MCF 10A (cell line): ENCODE measurements at regions not wholly inside any gene's neighbourhood (a gene's known extent, or its start where the extent isn't known, plus 50 kb on each side); places are given as distances from the start of the nearest gene placed in this dataset.
"Not testable (repeated sequence)": the region's sequence is repeated elsewhere in the genome, so short reads cannot be mapped to it uniquely, and the experiment has no call there.

ENCODE experiments used
- BruUV-seq: library from RNA; stranded (reverse); fragments of 400-500 nt; replicated peaks from 2 replicates; lab custom pipeline; 2021; lab: Mats Ljungman, UMichigan
- CTCF ChIA-PET: fragments of 300-600 bp; sonication (Branson Sonifier 250); formaldehyde crosslinking; extraction: SDS; loops from one replicate; lab custom pipeline; 2021; ENCODE audit warnings: antibody characterized with exemption, inconsistent platforms; lab: Yijun Ruan, JAX
- POLR2A ChIA-PET: fragments of 300-600, 350-650 bp; sonication (Branson Sonifier 250); formaldehyde crosslinking; extraction: SDS; loops from one replicate; lab custom pipeline; 2020; ENCODE audit warnings: antibody characterized with exemption, inconsistent platforms; lab: Yijun Ruan, JAX
- DNase-seq: peaks from one replicate; pipeline ENCODE4 v3.0.0-alpha.2; 2018; ENCODE audit not compliant: unreplicated experiment
- H3K27ac Mint-ChIP-seq: one replicate; pipeline ENCODE4 v1.8.0; 2022; ENCODE audit warnings: mild to moderate bottlenecking, low read depth, mixed read lengths; ENCODE audit not compliant: unreplicated experiment
- H3K27me3 Mint-ChIP-seq: one replicate; pipeline ENCODE4 v1.8.0; 2022; ENCODE audit warnings: mixed read lengths; ENCODE audit not compliant: insufficient read depth, unreplicated experiment
- H3K36me3 Mint-ChIP-seq: one replicate; pipeline ENCODE4 v1.8.0; 2022; ENCODE audit warnings: mild to moderate bottlenecking, moderate library complexity, mixed read lengths; ENCODE audit not compliant: insufficient read depth, unreplicated experiment
- H3K4me1 Mint-ChIP-seq: one replicate; pipeline ENCODE4 v1.8.0; 2022; ENCODE audit warnings: mixed read lengths; ENCODE audit not compliant: insufficient read depth, unreplicated experiment
- H3K4me3 Mint-ChIP-seq: one replicate; pipeline ENCODE4 v1.8.0; 2022; ENCODE audit warnings: mild to moderate bottlenecking, moderate library complexity, mixed read lengths; ENCODE audit not compliant: unreplicated experiment
- H3K9me3 Mint-ChIP-seq: one replicate; pipeline ENCODE4 v1.8.0; 2022; ENCODE audit warnings: mixed read lengths; ENCODE audit not compliant: unreplicated experiment
- intact Hi-C: fragments of 100-400 bp; cut with micrococcal nuclease; formaldehyde crosslinking; loops from 2 replicates; pipeline ENCODE4 v1.14.1; 2022
- TF ChIP-seq, protein P1 (sequence below): fragments of 200-600 bp; IDR thresholded peaks from one replicate; pipeline ENCODE4 v1.8.0; 2022; ENCODE audit warnings: antibody characterized with exemption, mild to moderate bottlenecking; ENCODE audit not compliant: unreplicated experiment

DNA sequence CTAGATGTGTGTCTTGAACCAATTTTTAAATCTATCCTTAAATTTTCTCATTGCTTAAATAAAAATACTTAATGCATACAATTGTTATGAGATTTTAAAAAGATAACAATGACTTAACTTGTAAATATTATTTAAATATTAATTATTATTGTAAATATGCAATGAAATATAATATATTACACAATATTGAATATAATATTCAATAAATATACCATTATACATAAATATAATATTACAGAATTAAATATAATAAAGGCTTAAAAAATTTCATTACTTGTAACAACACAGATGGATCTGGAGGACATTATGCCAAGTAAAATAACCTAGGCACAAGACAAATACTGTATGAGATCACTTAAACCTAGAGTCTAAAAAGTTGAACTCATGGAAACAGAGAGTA, 1532.3 kb downstream of the PCDH9 start:
- intact Hi-C loops: no loop called here
- H3K36me3 Mint-ChIP-seq: no peaks in the 10 kb centered on the region
- no peak overlapping the region for H3K27ac Mint-ChIP-seq
- no peaks in the 10 kb centered on the region for H3K4me1 Mint-ChIP-seq
- TF ChIP-seq, protein P1, sequence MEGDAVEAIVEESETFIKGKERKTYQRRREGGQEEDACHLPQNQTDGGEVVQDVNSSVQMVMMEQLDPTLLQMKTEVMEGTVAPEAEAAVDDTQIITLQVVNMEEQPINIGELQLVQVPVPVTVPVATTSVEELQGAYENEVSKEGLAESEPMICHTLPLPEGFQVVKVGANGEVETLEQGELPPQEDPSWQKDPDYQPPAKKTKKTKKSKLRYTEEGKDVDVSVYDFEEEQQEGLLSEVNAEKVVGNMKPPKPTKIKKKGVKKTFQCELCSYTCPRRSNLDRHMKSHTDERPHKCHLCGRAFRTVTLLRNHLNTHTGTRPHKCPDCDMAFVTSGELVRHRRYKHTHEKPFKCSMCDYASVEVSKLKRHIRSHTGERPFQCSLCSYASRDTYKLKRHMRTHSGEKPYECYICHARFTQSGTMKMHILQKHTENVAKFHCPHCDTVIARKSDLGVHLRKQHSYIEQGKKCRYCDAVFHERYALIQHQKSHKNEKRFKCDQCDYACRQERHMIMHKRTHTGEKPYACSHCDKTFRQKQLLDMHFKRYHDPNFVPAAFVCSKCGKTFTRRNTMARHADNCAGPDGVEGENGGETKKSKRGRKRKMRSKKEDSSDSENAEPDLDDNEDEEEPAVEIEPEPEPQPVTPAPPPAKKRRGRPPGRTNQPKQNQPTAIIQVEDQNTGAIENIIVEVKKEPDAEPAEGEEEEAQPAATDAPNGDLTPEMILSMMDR: no peak
- no TSS peak for BruUV-seq
- CTCF ChIA-PET: no interaction called here
- H3K9me3 Mint-ChIP-seq: no peaks in the 10 kb centered on the region
- no peaks in the 10 kb centered on the region for H3K27me3 Mint-ChIP-seq
- no peak for DNase-seq
- POLR2A ChIA-PET: no interaction called here
- H3K4me3 Mint-ChIP-seq: no peak overlapping the region

DNA sequence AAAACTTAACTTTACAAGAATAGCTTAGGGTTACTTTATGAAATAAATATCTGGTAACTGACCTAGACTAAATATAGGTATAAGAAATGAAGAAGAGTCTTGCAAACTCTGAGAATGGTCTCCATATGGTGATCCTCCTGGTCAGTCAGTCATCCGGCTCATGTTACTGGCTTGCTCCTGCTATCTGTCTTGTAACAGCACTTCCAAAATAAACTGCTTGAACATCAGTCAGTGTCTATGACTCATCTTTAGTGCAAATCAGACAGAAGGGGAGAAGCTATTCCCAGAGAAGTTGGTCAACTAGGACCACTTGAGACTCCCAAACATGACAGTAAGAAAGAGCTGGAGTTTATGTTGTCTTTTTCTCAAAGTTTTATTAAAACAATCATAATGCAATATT, 1550.9 kb downstream of the PCDH9 start:
- no peaks in the 10 kb centered on the region for H3K27me3 Mint-ChIP-seq
- TF ChIP-seq, protein P1: no peak
- ChIA-PET POLR2A (no interaction called here), CTCF (interaction anchor here (0.6 kb wide), 1 partner anchor 1677 kb away, joined by 3 read pairs; no protein-coding TSS in a partner anchor)
- no peak overlapping the region for H3K27ac Mint-ChIP-seq
- intact Hi-C loops: no loop called here
- no peaks in the 10 kb centered on the region for H3K4me1 Mint-ChIP-seq
- peak; percentile 38 for DNase-seq
- BruUV-seq: no TSS peak
- H3K9me3 Mint-ChIP-seq: peaks cover 5% of the 10 kb centered on the region
- H3K4me3 Mint-ChIP-seq: no peak overlapping the region
- H3K36me3 Mint-ChIP-seq: no peaks in the 10 kb centered on the region

DNA sequence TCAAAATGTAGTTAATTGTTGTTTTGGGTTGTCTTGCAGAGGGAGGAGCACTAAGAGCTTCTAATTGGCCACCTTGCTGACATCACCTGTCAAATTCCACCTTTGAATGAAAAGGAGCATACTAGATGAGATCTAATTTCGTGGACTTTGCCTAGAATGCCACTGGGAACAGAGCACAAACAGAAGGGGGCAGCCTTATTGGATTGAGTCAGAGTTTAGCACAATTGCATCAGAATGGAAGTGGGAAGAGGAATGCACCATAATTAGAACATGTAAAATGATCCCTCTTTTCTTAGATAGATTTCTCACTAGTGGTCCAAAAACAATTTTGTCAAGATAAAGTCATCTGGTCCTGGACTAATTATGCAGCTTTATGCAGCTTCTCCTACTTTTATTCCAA, 1552.2 kb downstream of the PCDH9 start:
- Mint-ChIP-seq H3K9me3 (peaks cover 18% of the 10 kb centered on the region), H3K36me3 (no peaks in the 10 kb centered on the region), H3K27ac (no peak overlapping the region), H3K27me3 (no peaks in the 10 kb centered on the region), H3K4me3 (no peak overlapping the region), H3K4me1 (no peaks in the 10 kb centered on the region)
- peak; percentile 23 for DNase-seq
- TF ChIP-seq, protein P1: no peak
- BruUV-seq: no TSS peak
- CTCF ChIA-PET: interaction anchor here (0.6 to 1.2 kb wide), 2 partner anchors 22 to 633 kb away, joined by 3 to 5 read pairs; no protein-coding TSS in a partner anchor
- intact Hi-C loops: no loop called here
- POLR2A ChIA-PET: no interaction called here

DNA sequence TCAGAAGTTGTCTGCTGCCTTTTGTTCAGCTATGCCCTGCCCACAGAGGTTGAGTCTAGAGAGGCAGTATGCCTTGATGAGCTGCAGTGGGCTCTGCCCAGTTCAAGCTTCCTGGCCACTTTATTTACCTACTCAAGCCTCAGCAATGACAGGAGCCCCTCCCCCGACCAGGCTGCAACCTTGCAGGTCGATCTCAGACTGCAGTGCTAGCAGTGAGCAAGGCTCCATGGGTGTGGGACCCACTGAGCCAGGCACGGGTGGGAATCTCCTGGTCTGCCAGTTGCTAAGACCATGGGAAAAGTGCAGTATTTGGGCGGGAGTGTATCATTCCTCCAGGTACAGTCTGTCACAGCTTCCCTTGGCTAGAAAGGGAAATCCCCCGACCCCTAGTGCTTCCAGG, 1554.8 kb downstream of the PCDH9 start:
- H3K9me3 Mint-ChIP-seq: peaks cover 38% of the 10 kb centered on the region
- BruUV-seq, H3K4me1 Mint-ChIP-seq, POLR2A ChIA-PET, H3K36me3 Mint-ChIP-seq, H3K4me3 Mint-ChIP-seq, H3K27me3 Mint-ChIP-seq, H3K27ac Mint-ChIP-seq, intact Hi-C loops, DNase-seq, CTCF ChIA-PET: not testable (repeated sequence)
